ENCODE measurements at regions not wholly inside any gene's neighbourhood (a gene's known extent, or its start where the extent isn't known, plus 50 kb on each side); places are given as distances from the start of the nearest gene placed in this dataset.
"Not testable (repeated sequence)": the region's sequence is repeated elsewhere in the genome, so short reads cannot be mapped to it uniquely, and the experiment has no call there.

DNA sequence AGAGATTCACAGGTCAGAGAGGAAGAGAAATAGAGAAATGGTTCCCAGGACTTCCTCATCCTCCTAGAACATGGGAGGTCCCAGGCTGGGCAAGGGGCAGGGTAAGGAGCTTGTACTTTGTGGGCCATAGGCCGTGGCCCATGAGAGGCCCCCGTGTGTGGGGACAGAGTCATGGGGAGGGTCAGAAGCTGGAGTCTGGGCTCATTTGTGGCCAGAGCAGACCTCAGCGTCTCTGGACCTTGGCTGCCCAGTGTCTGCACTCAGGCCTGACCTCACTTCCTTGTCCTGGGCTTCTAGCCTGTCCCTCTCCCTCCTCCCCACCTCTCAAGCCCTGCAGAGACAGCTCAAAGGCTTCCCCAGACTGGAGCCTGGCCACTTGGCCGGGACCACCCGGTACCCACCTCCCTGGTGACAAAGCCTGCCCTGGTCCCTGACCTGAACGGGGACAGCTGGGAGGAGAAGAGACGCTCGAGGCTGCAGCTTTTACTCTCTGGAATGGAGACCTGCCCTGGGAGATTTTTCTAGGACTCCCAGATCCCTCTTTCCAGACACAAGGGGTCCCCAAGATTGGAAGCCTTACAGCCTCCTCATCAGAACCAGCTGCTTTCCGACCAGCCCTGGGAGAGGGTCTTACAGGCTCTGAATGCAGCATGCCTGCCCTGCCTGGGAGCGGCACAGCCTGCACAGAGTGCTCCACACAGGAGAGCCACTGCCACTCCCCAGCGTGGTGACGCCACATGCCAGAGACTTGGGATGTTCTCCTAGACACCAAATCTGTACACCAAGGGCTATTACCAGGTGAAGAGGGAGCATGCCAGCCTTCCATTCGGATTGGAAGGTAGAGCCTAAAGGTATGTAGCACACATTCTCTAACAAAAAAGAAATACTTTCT is 569.0 kb upstream of the B3GAT1 start:
- TF ChIP-seq ISL1 (CRISPR knock-in tag; IDR thresholded peaks at IDR 0.05) (no peak), OSR1 (CRISPR knock-in tag; IDR thresholded peaks at IDR 0.05) (no peak), RARB (CRISPR knock-in tag; IDR thresholded peaks at IDR 0.05) (no peak), ARNTL (CRISPR knock-in tag; IDR thresholded peaks at IDR 0.05; ENCODE audit: borderline replicate concordance, low read depth) (no peak), GLIS3 (CRISPR knock-in tag; IDR thresholded peaks at IDR 0.05) (no peak)
- TF ChIP-seq, protein P1, sequence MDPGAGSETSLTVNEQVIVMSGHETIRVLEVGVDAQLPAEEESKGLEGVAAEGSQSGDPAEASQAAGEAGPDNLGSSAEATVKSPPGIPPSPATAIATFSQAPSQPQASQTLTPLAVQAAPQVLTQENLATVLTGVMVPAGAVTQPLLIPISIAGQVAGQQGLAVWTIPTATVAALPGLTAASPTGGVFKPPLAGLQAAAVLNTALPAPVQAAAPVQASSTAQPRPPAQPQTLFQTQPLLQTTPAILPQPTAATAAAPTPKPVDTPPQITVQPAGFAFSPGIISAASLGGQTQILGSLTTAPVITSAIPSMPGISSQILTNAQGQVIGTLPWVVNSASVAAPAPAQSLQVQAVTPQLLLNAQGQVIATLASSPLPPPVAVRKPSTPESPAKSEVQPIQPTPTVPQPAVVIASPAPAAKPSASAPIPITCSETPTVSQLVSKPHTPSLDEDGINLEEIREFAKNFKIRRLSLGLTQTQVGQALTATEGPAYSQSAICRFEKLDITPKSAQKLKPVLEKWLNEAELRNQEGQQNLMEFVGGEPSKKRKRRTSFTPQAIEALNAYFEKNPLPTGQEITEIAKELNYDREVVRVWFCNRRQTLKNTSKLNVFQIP (CRISPR knock-in tag; IDR thresholded peaks at IDR 0.05; ENCODE audit: borderline replicate concordance, low read depth) = no peak

GRCh38 chr11:134979089-134979457 is 567.0 kb upstream of the B3GAT1 start:
- not testable (repeated sequence) for ATAC-seq

More for the DNA sequence above, 569.0 kb upstream of the B3GAT1 start:
- no peak for ATAC-seq

DNA sequence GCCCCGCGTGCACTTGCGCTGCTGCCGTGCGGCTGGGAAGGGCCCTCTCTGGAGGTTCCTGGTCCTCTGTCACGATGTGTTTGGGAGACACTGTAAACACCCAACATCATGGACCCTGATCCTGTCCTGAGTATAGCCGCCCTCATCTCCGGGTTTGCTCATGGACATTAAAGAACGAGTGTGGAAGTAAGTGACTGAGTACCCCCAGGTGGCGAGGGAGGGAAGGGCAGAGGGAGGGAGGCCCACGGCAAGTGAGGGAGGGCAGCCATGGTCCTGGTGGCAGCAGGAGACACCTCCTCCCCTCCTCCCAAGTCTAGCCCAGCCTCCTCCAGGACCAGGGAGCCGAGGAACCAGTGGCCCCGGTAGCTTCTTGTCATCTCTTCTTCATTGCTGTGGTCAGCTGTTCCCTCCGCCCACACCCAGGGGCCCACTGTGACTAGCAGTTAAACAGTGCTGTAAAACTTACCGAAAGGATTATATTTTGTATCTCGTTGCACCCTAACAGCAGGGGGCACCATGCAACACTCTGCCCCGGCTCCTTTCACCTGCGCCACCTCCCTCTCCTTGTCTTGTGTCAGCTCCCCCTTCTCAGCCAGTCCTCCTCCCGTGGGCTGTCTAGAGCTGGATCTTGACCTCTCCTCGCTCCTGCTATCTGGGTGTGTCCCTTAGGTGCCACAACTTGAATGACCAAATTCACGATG is 566.5 kb upstream of the B3GAT1 start:
- no peak for ATAC-seq
- no peak for TF ChIP-seq PPARA (CRISPR knock-in tag; IDR thresholded peaks at IDR 0.05; ENCODE audit: borderline replicate concordance)
- TF ChIP-seq, protein P1 (CRISPR knock-in tag; IDR thresholded peaks at IDR 0.05; ENCODE audit: borderline replicate concordance, low read depth) = no peak
- TF ChIP-seq ZFP30 (CRISPR knock-in tag; IDR thresholded peaks at IDR 0.05) = no peak
- no peak for TF ChIP-seq TCF4 (CRISPR knock-in tag; IDR thresholded peaks at IDR 0.05; ENCODE audit: borderline replicate concordance)
- no peak for TF ChIP-seq CSDC2 (CRISPR knock-in tag; IDR thresholded peaks at IDR 0.05)
- TF ChIP-seq BACH2 (CRISPR knock-in tag; IDR thresholded peaks at IDR 0.05; ENCODE audit: borderline replicate concordance) = no peak
- TF ChIP-seq TOX (CRISPR knock-in tag; IDR thresholded peaks at IDR 0.05; ENCODE audit: borderline replicate concordance) = no peak
- no peak for TF ChIP-seq GLIS3 (CRISPR knock-in tag; IDR thresholded peaks at IDR 0.05)
- TF ChIP-seq RARB (CRISPR knock-in tag; IDR thresholded peaks at IDR 0.05) = no peak
- TF ChIP-seq ISL1 (CRISPR knock-in tag; IDR thresholded peaks at IDR 0.05) = no peak
- no peak for TF ChIP-seq ESRRG (CRISPR knock-in tag; IDR thresholded peaks at IDR 0.05)
- no peak for TF ChIP-seq SNAI2 (CRISPR knock-in tag; IDR thresholded peaks at IDR 0.05)
- TF ChIP-seq OSR1 (CRISPR knock-in tag; IDR thresholded peaks at IDR 0.05) = no peak
- TF ChIP-seq, protein P2, sequence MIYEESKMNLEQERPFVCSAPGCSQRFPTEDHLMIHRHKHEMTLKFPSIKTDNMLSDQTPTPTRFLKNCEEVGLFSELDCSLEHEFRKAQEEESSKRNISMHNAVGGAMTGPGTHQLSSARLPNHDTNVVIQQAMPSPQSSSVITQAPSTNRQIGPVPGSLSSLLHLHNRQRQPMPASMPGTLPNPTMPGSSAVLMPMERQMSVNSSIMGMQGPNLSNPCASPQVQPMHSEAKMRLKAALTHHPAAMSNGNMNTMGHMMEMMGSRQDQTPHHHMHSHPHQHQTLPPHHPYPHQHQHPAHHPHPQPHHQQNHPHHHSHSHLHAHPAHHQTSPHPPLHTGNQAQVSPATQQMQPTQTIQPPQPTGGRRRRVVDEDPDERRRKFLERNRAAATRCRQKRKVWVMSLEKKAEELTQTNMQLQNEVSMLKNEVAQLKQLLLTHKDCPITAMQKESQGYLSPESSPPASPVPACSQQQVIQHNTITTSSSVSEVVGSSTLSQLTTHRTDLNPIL (CRISPR knock-in tag; IDR thresholded peaks at IDR 0.05; ENCODE audit: low read depth) = no peak
- no peak for TF ChIP-seq TSHZ2 (CRISPR knock-in tag; IDR thresholded peaks at IDR 0.05)
- no peak for TF ChIP-seq ZFP3 (CRISPR knock-in tag; IDR thresholded peaks at IDR 0.05)
- no peak for TF ChIP-seq ARNTL (CRISPR knock-in tag; IDR thresholded peaks at IDR 0.05; ENCODE audit: borderline replicate concordance, low read depth)

DNA sequence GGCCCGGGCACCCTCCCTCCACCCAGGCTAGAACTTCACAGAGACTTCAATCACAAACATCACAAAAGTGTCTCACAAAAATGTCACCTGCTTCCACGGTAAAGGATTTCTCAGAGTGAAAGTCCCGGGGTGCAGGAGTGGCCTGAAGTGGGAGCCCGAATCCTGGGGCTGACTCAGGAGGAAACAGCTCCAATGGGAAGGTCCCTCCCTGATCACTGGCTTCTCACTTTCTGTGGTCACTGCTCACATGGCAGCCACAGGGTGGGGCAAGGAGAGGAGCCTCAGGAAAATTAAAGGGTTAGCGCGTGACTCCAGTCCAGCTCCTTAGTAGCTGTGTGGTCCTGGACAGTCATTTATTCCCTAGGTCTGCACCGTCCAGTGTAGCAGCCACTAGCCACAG is 564.5 kb upstream of the B3GAT1 start:
- no peak for ATAC-seq
- TF ChIP-seq ZFP30 (CRISPR knock-in tag; IDR thresholded peaks at IDR 0.05) (no peak), PPARA (CRISPR knock-in tag; IDR thresholded peaks at IDR 0.05; ENCODE audit: borderline replicate concordance) (no peak), SNAI2 (CRISPR knock-in tag; IDR thresholded peaks at IDR 0.05) (no peak), CSDC2 (CRISPR knock-in tag; IDR thresholded peaks at IDR 0.05) (no peak), BACH2 (CRISPR knock-in tag; IDR thresholded peaks at IDR 0.05; ENCODE audit: borderline replicate concordance) (no peak), ZNF8 (CRISPR knock-in tag; IDR thresholded peaks at IDR 0.05) (no peak), TSHZ2 (CRISPR knock-in tag; IDR thresholded peaks at IDR 0.05) (no peak), ZNF70 (CRISPR knock-in tag; IDR thresholded peaks at IDR 0.05) (no peak), ISL1 (CRISPR knock-in tag; IDR thresholded peaks at IDR 0.05) (no peak)
- TF ChIP-seq, protein P1 (CRISPR knock-in tag; IDR thresholded peaks at IDR 0.05; ENCODE audit: borderline replicate concordance, low read depth) = no peak
- TF ChIP-seq, protein P2 (CRISPR knock-in tag; IDR thresholded peaks at IDR 0.05; ENCODE audit: low read depth) = no peak
